Activated naive CD4-positive, alpha-beta T cell treated with anti-CD3 and anti-CD28 coated beads, Interleukin-2, amount 10 ng/mL, durations not matched to agents 7 days and 5 days (primary cell): ENCODE measurements at regions not wholly inside any gene's neighbourhood (a gene's known extent, or its start where the extent isn't known, plus 50 kb on each side); places are given as distances from the start of the nearest gene placed in this dataset.
"Not testable (repeated sequence)": the region's sequence is repeated elsewhere in the genome, so short reads cannot be mapped to it uniquely, and the experiment has no call there.

ENCODE experiments used
- CTCF ChIA-PET: fragments of 350-600 bp; sonication (Branson Sonifier 250); formaldehyde crosslinking; loops from one replicate; lab custom pipeline; 2021; ENCODE audit warnings: antibody characterized with exemption; lab: Charles Lee
- DNase-seq: peaks from one replicate; pipeline ENCODE4 v3.0.0-alpha.2; 2020
- H3K27ac Mint-ChIP-seq: one replicate; pipeline ENCODE4 v1.8.0; 2021; ENCODE audit warnings: mild to moderate bottlenecking, moderate library complexity, mixed read lengths
- H3K27me3 Mint-ChIP-seq: one replicate; pipeline ENCODE4 v1.8.0; 2021; ENCODE audit warnings: mild to moderate bottlenecking, mixed read lengths
- H3K36me3 Mint-ChIP-seq: one replicate; pipeline ENCODE4 v1.8.0; 2021; ENCODE audit warnings: mixed read lengths
- H3K4me1 Mint-ChIP-seq: one replicate; pipeline ENCODE4 v1.8.0; 2021; ENCODE audit warnings: mixed read lengths
- H3K4me3 Mint-ChIP-seq: one replicate; pipeline ENCODE4 v1.8.0; 2021; ENCODE audit warnings: mild to moderate bottlenecking, moderate library complexity, mixed read lengths
- H3K9me3 Mint-ChIP-seq: one replicate; pipeline ENCODE4 v1.8.0; 2021; ENCODE audit warnings: mixed read lengths

DNA sequence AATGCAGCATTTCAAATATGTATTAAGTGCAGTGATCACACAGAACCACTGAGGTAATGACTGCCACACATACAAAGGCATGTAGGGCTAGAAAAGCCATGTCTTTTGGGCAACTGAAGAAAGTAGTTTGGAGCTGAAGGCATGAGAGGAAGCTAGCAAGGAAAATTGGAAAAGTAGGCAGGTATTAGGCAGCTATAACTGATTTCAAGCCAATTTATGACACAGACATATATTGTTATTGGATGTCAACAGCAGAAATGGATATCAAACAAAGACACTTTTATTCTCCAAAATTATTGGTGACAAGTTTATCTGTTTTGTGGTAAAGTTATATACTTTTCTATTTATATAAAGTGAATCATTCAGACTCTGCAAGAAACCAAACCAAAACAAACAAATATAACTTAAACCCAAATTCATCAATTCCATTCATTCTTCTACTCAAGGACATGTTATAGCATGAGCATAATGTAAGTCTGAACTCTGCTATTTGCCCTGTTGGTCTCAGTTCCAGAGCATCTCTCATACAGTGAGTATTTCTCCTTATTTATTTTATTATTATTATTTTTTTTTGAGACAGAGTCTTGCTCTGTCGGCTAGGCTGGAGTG, 307.4 kb upstream of the COL8A1 start:
- Mint-ChIP-seq H3K27me3 (no peaks in the 10 kb centered on the region), H3K36me3 (no peaks in the 10 kb centered on the region), H3K4me3 (no peak overlapping the region), H3K4me1 (no peaks in the 10 kb centered on the region), H3K27ac (no peak overlapping the region), H3K9me3 (no peaks in the 10 kb centered on the region)
- CTCF ChIA-PET = no interaction called here
- DNase-seq = no peak

DNA sequence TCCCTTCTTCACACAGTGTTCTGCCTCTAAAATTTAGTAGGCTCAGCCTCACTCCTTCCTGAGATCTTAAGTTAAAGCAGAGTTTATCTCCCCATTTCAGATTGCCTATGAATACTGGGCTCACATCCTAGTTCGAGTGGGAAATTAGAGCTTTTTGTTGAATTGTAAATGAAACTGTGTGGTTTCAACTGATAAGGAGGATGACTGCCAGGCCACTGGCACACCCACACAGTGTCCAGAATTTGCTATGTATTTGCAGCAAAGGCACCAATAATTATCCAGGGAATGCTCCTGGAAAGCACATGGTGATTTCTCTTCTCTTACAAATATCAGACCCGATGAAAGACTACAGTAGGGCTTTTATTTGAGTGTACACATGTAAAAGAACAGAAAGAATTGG, 308.1 kb upstream of the COL8A1 start:
- DNase-seq = no peak

DNA sequence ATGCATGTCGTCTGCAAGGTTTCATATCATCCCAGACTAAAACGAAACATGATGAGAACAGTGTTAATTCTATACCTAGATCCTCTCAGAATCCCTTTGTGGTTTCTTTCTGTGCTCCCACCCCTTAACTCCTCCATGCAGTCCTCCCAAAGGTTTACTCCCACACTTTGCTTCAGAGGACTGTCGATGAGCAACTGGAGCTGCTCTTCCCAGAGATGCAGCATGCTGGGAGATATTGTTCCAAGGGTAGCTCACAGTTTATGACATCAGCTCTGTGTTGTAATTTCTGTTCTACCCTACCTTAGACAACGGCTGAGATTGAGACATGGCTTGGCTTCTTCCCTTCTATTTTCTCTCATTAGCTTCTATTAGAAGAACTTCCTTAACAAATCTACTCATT, 313.0 kb upstream of the COL8A1 start:
- Mint-ChIP-seq H3K4me3 (no peak overlapping the region), H3K4me1 (no peaks in the 10 kb centered on the region), H3K27me3 (no peaks in the 10 kb centered on the region), H3K36me3 (no peaks in the 10 kb centered on the region), H3K27ac (no peak overlapping the region), H3K9me3 (no peaks in the 10 kb centered on the region)
- DNase-seq = no peak
- CTCF ChIA-PET = no interaction called here

More for the DNA sequence above, 308.1 kb upstream of the COL8A1 start:
- Mint-ChIP-seq H3K27me3 (no peaks in the 10 kb centered on the region), H3K9me3 (no peaks in the 10 kb centered on the region), H3K4me3 (no peak overlapping the region), H3K4me1 (no peaks in the 10 kb centered on the region), H3K36me3 (no peaks in the 10 kb centered on the region), H3K27ac (no peak overlapping the region)
- CTCF ChIA-PET = no interaction called here

DNA sequence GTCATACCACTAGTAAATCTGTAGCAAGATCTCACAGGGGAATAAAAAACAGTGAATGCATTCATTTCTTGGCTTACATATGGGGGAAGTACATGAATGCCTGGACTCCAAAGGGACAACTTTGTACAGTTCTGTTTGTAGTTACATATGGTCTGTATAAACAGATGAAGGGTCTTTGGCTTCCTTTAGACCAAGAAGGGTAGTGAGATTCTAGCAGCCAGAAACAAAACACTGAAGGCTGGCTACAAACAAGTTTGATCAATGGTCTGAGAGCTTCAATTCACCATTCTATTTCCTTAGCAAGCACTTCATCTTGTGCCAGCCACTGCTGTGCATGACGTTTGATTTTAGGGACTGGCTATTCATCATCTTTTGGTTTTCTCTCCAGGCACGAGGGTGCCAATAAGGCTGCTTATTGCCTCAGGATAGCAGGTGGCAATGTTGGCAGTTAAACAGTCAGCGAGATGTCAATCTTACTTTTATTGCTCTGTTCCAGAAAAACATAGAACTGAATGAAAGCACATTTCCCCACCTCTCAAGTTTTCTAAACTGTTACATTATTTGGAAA, 313.7 kb upstream of the COL8A1 start:
- CTCF ChIA-PET = no interaction called here
- Mint-ChIP-seq H3K4me1 (no peaks in the 10 kb centered on the region), H3K4me3 (no peak overlapping the region), H3K27me3 (no peaks in the 10 kb centered on the region), H3K27ac (no peak overlapping the region), H3K36me3 (no peaks in the 10 kb centered on the region), H3K9me3 (no peaks in the 10 kb centered on the region)
- no peak for DNase-seq

DNA sequence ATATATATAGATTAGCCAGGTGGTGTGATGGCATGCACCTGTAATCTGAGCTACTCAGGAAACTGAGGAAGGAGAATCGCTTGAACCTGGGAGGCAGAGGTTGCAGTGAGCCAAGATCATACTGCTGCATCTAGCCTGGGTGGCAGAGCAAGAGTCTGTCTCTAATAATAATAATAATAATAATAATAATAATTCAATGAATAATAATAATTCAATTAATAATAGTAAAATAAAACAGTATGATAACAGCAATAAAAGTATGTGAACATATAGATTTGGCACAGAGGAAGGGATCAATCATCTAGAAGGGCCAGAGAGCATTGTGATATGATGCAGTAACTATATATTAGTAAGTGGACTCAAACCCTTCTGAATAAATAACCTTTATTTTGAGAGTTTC, 314.5 kb upstream of the COL8A1 start:
- Mint-ChIP-seq H3K4me1 (no peaks in the 10 kb centered on the region), H3K9me3 (no peaks in the 10 kb centered on the region), H3K27ac (no peak overlapping the region), H3K4me3 (no peak overlapping the region), H3K27me3 (no peaks in the 10 kb centered on the region), H3K36me3 (no peaks in the 10 kb centered on the region)
- no peak for DNase-seq
- CTCF ChIA-PET = no interaction called here

DNA sequence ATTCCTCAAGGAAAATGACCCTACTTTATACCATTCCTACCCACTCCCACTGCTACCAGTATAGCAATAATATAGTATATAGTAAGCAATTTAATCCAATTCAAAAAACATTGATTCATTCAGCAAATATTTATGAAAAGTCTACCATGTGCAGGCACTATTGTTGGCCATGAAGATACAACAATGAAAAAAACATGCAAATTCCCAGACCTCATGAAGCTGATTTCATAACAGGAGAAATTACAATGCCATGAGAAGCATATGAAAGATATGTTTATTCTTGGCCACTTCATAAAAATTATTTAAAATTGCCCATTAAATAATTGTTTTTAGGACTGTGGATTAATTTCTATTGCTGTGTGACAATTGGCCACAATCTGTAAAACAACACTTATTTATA, 315.8 kb upstream of the COL8A1 start:
- H3K36me3 Mint-ChIP-seq = no peaks in the 10 kb centered on the region

DNA sequence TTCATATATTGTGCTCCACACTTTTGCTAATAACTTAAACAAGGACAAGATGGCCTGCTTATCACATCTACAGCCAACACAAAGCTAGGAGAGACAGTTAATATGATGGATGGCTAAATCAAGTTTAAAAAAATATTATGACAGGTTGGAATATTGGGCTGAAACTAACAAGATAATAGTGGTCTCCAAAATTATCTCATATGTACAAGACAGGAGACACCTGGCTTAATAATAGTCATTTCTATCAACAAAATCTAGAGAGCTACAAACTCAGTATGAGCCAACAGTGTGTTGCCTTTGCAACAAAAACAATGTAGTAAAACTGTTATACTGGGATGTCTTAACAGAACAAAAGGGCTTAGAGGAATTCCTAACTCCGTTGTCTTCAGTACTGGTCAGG, 317.1 kb upstream of the COL8A1 start:
- no peaks in the 10 kb centered on the region for H3K36me3 Mint-ChIP-seq
- H3K4me1 Mint-ChIP-seq = no peaks in the 10 kb centered on the region
- CTCF ChIA-PET = no interaction called here
- no peak overlapping the region for H3K4me3 Mint-ChIP-seq
- no peak for DNase-seq
- H3K9me3 Mint-ChIP-seq = no peaks in the 10 kb centered on the region
- H3K27ac Mint-ChIP-seq = no peak overlapping the region
- no peaks in the 10 kb centered on the region for H3K27me3 Mint-ChIP-seq

More for the DNA sequence above, 315.8 kb upstream of the COL8A1 start:
- no peaks in the 10 kb centered on the region for H3K27me3 Mint-ChIP-seq
- CTCF ChIA-PET = no interaction called here
- no peaks in the 10 kb centered on the region for H3K4me1 Mint-ChIP-seq
- no peak overlapping the region for H3K4me3 Mint-ChIP-seq
- no peaks in the 10 kb centered on the region for H3K9me3 Mint-ChIP-seq
- no peak for DNase-seq
- H3K27ac Mint-ChIP-seq = no peak overlapping the region

DNA sequence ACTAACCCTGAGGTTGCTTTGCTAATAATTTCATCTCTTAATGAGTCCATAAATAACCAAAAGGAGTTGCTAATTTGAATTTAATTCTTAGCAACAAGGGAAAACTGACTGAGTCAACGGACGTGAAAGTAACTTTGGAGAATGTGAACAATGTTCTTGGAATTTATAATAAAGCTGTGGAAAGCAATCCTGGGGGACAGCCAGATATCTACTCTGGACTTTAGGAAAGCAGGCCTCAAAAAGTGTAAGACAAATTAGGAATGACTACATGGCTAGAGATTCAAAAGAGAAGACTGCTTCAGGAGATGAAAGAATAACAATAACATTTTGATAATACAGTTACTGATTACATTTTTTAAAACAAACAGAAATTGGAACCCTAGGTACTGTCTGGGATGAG, 318.4 kb upstream of the COL8A1 start:
- Mint-ChIP-seq H3K27me3 (no peaks in the 10 kb centered on the region), H3K27ac (no peak overlapping the region), H3K4me1 (no peaks in the 10 kb centered on the region), H3K4me3 (no peak overlapping the region), H3K9me3 (no peaks in the 10 kb centered on the region), H3K36me3 (no peaks in the 10 kb centered on the region)
- CTCF ChIA-PET = no interaction called here
- DNase-seq = no peak

DNA sequence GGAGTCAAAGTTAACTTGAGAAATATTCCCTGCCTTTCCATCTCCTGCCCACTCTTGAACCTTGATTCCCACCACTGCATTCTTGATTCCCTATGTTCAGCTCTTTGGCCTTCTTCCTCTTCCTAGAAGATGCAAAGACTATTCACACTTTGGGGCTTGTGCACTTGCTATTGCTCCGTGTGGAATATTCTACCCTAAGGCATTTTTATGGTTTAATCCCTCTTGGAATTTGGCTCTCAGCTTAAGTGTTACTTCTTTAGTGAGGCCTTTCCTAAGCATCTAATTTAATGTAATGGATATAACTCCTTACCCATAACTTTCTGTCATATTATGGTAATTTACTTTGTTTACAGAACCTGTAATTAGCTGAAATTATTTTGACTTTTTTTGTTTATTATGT, 318.9 kb upstream of the COL8A1 start:
- CTCF ChIA-PET = no interaction called here
- no peaks in the 10 kb centered on the region for H3K36me3 Mint-ChIP-seq
- no peaks in the 10 kb centered on the region for H3K27me3 Mint-ChIP-seq
- H3K9me3 Mint-ChIP-seq = no peaks in the 10 kb centered on the region
- DNase-seq = no peak
- H3K27ac Mint-ChIP-seq = no peak overlapping the region
- H3K4me1 Mint-ChIP-seq = no peaks in the 10 kb centered on the region
- H3K4me3 Mint-ChIP-seq = no peak overlapping the region

DNA sequence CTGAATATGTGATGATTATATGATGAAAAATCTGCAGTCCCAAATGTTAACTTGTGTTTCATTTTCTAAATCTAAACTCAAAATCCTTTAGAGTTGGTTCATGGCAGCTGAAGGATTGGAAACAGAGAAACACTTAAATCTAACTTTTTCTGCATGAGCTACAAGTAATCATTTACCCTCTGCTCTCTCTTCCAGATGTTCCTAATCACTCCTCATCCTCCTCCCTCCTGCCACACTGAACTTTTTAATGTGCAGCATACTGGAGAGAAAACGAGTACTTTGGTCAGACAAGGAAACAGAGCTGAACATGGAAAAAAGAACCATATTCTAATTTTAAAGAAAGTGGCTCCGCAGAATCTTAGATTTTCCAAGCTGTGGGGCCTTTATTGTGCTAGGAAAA, 321.2 kb upstream of the COL8A1 start:
- H3K9me3 Mint-ChIP-seq = no peaks in the 10 kb centered on the region
- H3K4me1 Mint-ChIP-seq = no peaks in the 10 kb centered on the region
- CTCF ChIA-PET = no interaction called here
- no peak for DNase-seq
- H3K27me3 Mint-ChIP-seq = no peaks in the 10 kb centered on the region
- H3K36me3 Mint-ChIP-seq = no peaks in the 10 kb centered on the region
- no peak overlapping the region for H3K27ac Mint-ChIP-seq
- H3K4me3 Mint-ChIP-seq = no peak overlapping the region

DNA sequence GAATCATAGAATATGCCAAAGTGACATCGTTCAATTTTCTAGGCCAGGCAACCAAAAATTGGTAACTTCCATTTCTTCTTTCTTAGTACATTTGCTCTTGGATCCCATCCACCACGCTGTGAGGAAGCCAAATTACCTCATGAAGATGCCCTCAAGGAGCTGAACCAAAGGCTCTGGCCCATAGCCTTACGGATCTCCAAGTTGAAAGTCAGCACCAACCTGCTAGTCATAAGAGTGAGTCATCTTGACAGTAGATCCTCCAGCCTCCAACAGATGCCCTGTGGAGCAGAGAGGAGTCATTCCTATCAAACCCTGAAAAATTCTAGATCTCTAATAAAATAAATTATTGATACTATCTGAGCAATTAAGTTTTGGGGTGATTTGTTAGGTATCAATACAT, 322.5 kb upstream of the COL8A1 start:
- no peaks in the 10 kb centered on the region for H3K27me3 Mint-ChIP-seq
- no peaks in the 10 kb centered on the region for H3K36me3 Mint-ChIP-seq
- H3K4me3 Mint-ChIP-seq = no peak overlapping the region
- H3K9me3 Mint-ChIP-seq = peaks cover 1% of the 10 kb centered on the region
- no peak for DNase-seq
- H3K27ac Mint-ChIP-seq = no peak overlapping the region
- CTCF ChIA-PET = no interaction called here
- no peaks in the 10 kb centered on the region for H3K4me1 Mint-ChIP-seq

DNA sequence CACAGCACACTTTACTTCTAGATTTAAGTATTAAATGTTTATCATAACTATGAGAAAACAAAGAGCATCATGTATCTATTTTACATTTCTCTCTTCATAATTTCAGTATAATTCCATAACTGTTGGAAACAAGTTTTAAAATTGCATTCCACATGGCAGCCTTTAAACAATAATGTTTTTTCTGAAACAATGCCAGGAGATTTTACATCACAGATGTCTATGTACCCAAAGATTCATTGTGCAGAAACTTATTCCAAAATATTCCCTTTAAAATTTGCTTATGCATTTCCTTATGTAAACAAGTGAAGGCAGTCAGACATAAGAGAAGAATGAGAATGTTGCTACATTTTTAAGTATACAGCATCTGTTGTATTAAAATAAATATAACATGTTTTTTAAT, 324.9 kb upstream of the COL8A1 start:
- Mint-ChIP-seq H3K27me3 (no peaks in the 10 kb centered on the region), H3K4me1 (no peaks in the 10 kb centered on the region), H3K27ac (no peak overlapping the region), H3K9me3 (peaks cover 11% of the 10 kb centered on the region), H3K36me3 (no peaks in the 10 kb centered on the region), H3K4me3 (no peak overlapping the region)
- CTCF ChIA-PET = no interaction called here
- DNase-seq = no peak

DNA sequence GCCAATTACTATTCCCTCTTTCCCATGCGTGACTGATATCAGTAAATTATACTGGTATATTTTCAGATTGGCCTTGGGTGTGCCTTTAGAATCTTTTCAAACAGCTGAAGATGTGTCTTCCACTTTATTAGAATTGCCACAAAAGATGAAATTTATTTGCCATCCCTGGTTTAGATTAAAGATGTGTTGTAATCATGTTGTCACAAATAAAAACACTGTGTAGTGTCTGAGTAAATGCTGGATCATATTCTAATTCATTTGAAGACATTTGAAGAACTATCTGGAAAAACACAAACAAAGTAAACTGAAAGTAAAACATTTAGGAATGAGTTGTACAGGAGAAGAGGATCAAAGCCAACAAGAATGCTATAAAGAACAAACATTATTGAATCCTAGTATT, 339.7 kb upstream of the COL8A1 start:
- H3K27me3 Mint-ChIP-seq = no peaks in the 10 kb centered on the region

DNA sequence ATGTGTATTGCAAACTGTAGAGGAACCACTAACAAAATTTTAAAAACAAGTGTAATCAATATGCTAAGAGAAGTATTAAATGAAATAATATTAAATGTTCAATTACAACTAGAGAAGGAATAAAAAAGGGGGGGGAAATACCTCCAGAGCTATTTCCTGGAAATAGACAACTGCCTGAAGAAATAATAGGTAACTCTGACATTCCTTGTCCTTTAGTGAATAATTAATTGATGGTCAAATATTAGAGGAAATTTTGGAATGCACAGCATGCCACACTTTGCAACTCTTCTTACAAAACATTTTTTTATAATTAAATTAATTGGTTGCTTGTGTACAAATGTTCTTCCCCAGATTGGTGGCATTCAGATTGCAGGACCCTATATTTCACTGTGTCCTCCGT, 342.6 kb upstream of the COL8A1 start:
- Mint-ChIP-seq H3K36me3 (no peaks in the 10 kb centered on the region), H3K27ac (no peak overlapping the region), H3K4me1 (no peaks in the 10 kb centered on the region), H3K4me3 (no peak overlapping the region), H3K27me3 (no peaks in the 10 kb centered on the region), H3K9me3 (no peaks in the 10 kb centered on the region)
- no peak for DNase-seq
- CTCF ChIA-PET = no interaction called here

More for the DNA sequence above, 339.7 kb upstream of the COL8A1 start:
- H3K27ac Mint-ChIP-seq = no peak overlapping the region
- H3K4me1 Mint-ChIP-seq = no peaks in the 10 kb centered on the region
- H3K9me3 Mint-ChIP-seq = peaks cover 1% of the 10 kb centered on the region
- no peak for DNase-seq
- H3K36me3 Mint-ChIP-seq = no peaks in the 10 kb centered on the region
- CTCF ChIA-PET = no interaction called here
- H3K4me3 Mint-ChIP-seq = no peak overlapping the region

DNA sequence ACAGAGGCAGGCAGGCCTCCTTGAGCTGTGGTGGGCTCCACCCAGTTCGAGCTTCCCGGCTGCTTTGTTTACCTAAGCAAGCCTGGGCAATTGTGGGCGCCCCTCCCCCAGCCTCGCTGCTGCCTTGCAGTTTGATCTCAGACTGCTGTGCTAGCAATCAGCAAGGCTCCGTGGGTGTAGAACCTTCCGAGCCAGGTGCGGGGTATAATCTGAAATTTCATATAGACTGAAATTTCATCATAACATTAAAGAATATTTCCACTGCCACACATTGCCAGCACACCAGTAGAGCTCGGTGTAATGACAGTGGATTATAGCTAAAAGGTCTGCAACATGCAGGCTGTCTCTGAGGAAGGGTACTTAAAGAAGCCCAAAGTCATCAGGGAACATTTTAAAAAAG, 344.3 kb upstream of the COL8A1 start:
- H3K36me3 Mint-ChIP-seq, H3K27ac Mint-ChIP-seq, H3K4me1 Mint-ChIP-seq, H3K9me3 Mint-ChIP-seq, DNase-seq, H3K27me3 Mint-ChIP-seq, CTCF ChIA-PET, H3K4me3 Mint-ChIP-seq: not testable (repeated sequence)

DNA sequence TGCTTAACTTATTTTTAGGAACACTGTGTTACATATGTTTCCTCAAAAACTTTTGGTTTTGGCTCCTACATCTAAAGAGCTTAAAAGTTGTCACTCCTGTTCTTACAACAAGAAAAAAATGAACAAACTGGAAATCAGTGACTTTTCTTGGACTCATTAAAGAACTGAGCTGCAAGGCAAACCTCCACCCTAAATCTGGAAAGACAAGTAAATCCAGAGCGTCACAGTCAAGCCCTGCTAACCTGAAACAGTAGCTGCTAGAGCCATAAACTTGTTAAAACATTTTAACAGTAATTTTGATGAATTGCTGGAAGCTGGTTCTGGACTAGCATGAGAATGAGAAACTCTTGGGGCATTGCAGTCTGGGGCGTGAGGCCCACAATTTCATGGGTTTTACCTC, 350.5 kb upstream of the COL8A1 start:
- no peak for DNase-seq
- Mint-ChIP-seq H3K27ac (no peak overlapping the region), H3K4me3 (no peak overlapping the region), H3K27me3 (no peaks in the 10 kb centered on the region), H3K36me3 (no peaks in the 10 kb centered on the region), H3K4me1 (no peaks in the 10 kb centered on the region), H3K9me3 (no peaks in the 10 kb centered on the region)
- CTCF ChIA-PET = no interaction called here
